ENCODE measurements at regions not wholly inside any gene's neighbourhood (a gene's known extent, or its start where the extent isn't known, plus 50 kb on each side); places are given as distances from the start of the nearest gene placed in this dataset.

DNA sequence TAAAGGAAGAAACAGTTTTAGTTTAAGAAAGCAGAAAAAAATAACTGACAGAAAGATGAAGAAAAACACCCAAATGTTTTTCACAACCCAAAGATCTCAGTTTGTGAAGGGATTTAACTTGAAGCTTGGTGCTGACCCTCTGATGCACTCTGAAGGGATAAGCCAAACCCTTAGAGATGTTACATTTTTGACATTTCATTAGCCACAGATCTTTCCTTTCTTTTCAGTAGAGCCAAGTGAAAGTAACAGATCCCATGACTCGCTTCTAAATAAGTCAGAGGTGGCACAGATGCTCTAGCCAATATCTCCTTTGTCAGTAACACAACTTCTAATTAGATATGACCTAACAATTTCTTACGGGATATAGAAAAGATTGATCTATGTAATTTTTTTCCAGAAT, 394.5 kb upstream of the EDIL3 start:
- H2AFZ ChIP-seq (ENCODE audit: low read length) = peak overlapping the region; percentile 23
- H3K9me3 ChIP-seq (ENCODE audit: low read depth, low read length) = no peaks in the 10 kb centered on the region
- peak; percentile 1 for DNase-seq (ENCODE audit: insufficient read length, low spot score, missing footprints)

DNA sequence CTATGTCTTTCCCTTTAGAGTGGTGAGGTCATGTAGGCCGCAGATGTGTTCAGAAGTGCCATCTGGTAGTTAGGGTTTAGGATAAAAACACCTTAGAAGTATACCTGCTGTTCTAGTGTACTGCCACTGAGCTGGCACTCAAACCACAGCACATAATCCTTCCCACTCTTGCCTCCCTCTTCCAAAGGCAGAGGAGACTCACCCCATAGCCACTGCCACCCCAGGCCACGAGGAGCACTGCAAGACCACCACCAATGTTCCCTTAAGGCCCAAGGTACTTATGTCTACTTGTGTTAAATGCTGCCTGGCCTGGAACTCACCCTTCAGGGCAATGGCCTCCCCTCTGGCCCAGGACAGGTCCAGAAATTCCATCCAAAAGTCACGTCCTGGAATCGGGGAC, 379.5 kb upstream of the EDIL3 start:
- TF ChIP-seq, protein P1, sequence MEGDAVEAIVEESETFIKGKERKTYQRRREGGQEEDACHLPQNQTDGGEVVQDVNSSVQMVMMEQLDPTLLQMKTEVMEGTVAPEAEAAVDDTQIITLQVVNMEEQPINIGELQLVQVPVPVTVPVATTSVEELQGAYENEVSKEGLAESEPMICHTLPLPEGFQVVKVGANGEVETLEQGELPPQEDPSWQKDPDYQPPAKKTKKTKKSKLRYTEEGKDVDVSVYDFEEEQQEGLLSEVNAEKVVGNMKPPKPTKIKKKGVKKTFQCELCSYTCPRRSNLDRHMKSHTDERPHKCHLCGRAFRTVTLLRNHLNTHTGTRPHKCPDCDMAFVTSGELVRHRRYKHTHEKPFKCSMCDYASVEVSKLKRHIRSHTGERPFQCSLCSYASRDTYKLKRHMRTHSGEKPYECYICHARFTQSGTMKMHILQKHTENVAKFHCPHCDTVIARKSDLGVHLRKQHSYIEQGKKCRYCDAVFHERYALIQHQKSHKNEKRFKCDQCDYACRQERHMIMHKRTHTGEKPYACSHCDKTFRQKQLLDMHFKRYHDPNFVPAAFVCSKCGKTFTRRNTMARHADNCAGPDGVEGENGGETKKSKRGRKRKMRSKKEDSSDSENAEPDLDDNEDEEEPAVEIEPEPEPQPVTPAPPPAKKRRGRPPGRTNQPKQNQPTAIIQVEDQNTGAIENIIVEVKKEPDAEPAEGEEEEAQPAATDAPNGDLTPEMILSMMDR (IDR thresholded peaks at IDR 0.05; ENCODE audit: extremely low read depth, low read depth, low read length) = no peak
- no peak overlapping the region for H3K27ac ChIP-seq (ENCODE audit: low read depth, low read length)
- H2AFZ ChIP-seq (ENCODE audit: low read length) = no peak overlapping the region
- no peaks in the 10 kb centered on the region for H3K9me3 ChIP-seq (ENCODE audit: low read depth, low read length)
- no peaks in the 10 kb centered on the region for H4K20me1 ChIP-seq (ENCODE audit: insufficient read depth, low read length)
- no peak overlapping the region for H3K4me3 ChIP-seq (ENCODE audit: insufficient read depth, low read length)
- H3K4me1 ChIP-seq (ENCODE audit: insufficient read depth, low read length) = no peaks in the 10 kb centered on the region
- H3K27me3 ChIP-seq (ENCODE audit: insufficient read depth, low read length) = no peaks in the 10 kb centered on the region
- H3K4me2 ChIP-seq (ENCODE audit: insufficient read depth, low read length) = no peak overlapping the region
- no peak for DNase-seq (ENCODE audit: insufficient read length, low spot score, missing footprints)
- H3K36me3 ChIP-seq (ENCODE audit: insufficient read depth, low read length) = no peaks in the 10 kb centered on the region
- H3K79me2 ChIP-seq (ENCODE audit: insufficient read depth, low read length) = no peaks in the 10 kb centered on the region

More for the DNA sequence above, 394.5 kb upstream of the EDIL3 start:
- Histone ChIP-seq H3K4me1 (ENCODE audit: insufficient read depth, low read length) (no peaks in the 10 kb centered on the region), H3K4me3 (ENCODE audit: insufficient read depth, low read length) (no peak overlapping the region), H4K20me1 (ENCODE audit: insufficient read depth, low read length) (no peaks in the 10 kb centered on the region), H3K27me3 (ENCODE audit: insufficient read depth, low read length) (no peaks in the 10 kb centered on the region), H3K79me2 (ENCODE audit: insufficient read depth, low read length) (no peaks in the 10 kb centered on the region), H3K27ac (ENCODE audit: low read depth, low read length) (no peak overlapping the region), H3K4me2 (ENCODE audit: insufficient read depth, low read length) (peak overlapping the region; percentile 6), H3K36me3 (ENCODE audit: insufficient read depth, low read length) (no peaks in the 10 kb centered on the region)
- TF ChIP-seq, protein P1 (IDR thresholded peaks at IDR 0.05; ENCODE audit: extremely low read depth, low read depth, low read length) = no peak

DNA sequence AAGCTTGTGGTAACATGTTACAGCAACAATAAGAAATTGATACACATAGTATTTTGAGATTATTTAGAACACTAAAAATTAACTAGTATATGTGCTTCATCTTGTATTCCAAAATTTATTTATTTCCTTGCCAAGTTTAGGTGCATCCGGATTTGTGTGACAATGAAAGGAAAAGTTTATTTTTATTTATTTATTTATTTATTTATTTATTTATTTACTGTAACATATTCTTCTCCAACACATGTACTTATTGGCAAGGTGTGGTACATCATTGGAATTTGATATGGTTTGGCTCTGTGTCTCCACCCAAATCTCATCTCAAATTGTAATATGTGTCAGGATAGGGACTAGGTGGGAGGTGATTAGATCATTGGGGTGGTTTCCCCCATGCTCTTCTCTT, 373.3 kb upstream of the EDIL3 start:
- H3K27ac ChIP-seq (ENCODE audit: low read depth, low read length) = no peak overlapping the region
- TF ChIP-seq, protein P1 (IDR thresholded peaks at IDR 0.05; ENCODE audit: extremely low read depth, low read depth, low read length) = no peak
- no peaks in the 10 kb centered on the region for H3K27me3 ChIP-seq (ENCODE audit: insufficient read depth, low read length)
- no peaks in the 10 kb centered on the region for H3K36me3 ChIP-seq (ENCODE audit: insufficient read depth, low read length)
- H4K20me1 ChIP-seq (ENCODE audit: insufficient read depth, low read length) = no peaks in the 10 kb centered on the region
- no peaks in the 10 kb centered on the region for H3K4me1 ChIP-seq (ENCODE audit: insufficient read depth, low read length)
- no peak overlapping the region for H3K4me3 ChIP-seq (ENCODE audit: insufficient read depth, low read length)
- H3K9me3 ChIP-seq (ENCODE audit: low read depth, low read length) = peaks cover 2% of the 10 kb centered on the region
- H3K79me2 ChIP-seq (ENCODE audit: insufficient read depth, low read length) = no peaks in the 10 kb centered on the region
- DNase-seq (ENCODE audit: insufficient read length, low spot score, missing footprints) = no peak
- H3K4me2 ChIP-seq (ENCODE audit: insufficient read depth, low read length) = no peak overlapping the region
- no peak overlapping the region for H2AFZ ChIP-seq (ENCODE audit: low read length)

DNA sequence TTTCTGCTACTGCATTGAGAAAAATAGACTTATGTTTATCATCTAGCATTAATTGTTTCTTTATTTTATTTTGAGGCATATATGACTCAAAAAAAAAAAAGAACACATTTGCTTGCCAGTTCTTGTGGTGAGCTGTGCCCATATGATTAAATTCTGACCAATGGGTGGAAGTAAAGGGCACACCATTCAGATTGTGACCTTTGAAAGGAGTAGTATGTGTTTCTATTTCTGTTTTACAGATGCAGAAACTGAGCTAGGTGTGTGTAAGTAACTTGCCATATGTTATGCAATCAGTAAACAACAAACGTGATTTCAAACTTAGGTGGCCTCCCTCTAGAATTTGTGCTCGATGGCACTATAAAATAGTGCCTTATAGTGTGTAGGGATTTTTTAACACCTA, 368.1 kb upstream of the EDIL3 start:
- H3K4me3 ChIP-seq (ENCODE audit: insufficient read depth, low read length) = no peak overlapping the region
- no peaks in the 10 kb centered on the region for H3K4me1 ChIP-seq (ENCODE audit: insufficient read depth, low read length)
- no peaks in the 10 kb centered on the region for H3K27me3 ChIP-seq (ENCODE audit: insufficient read depth, low read length)
- no peak for DNase-seq (ENCODE audit: insufficient read length, low spot score, missing footprints)
- H3K4me2 ChIP-seq (ENCODE audit: insufficient read depth, low read length) = no peak overlapping the region
- no peak overlapping the region for H2AFZ ChIP-seq (ENCODE audit: low read length)
- TF ChIP-seq, protein P1 (IDR thresholded peaks at IDR 0.05; ENCODE audit: extremely low read depth, low read depth, low read length) = no peak
- no peaks in the 10 kb centered on the region for H3K36me3 ChIP-seq (ENCODE audit: insufficient read depth, low read length)
- no peaks in the 10 kb centered on the region for H4K20me1 ChIP-seq (ENCODE audit: insufficient read depth, low read length)
- H3K9me3 ChIP-seq (ENCODE audit: low read depth, low read length) = peaks cover 2% of the 10 kb centered on the region
- no peak overlapping the region for H3K27ac ChIP-seq (ENCODE audit: low read depth, low read length)
- H3K79me2 ChIP-seq (ENCODE audit: insufficient read depth, low read length) = no peaks in the 10 kb centered on the region

All from osteoblast (primary cell).